Skin epidermis (tissue), 12 donors: ENCODE measurements at regions not wholly inside any gene's neighbourhood (a gene's known extent, or its start where the extent isn't known, plus 50 kb on each side); places are given as distances from the start of the nearest gene placed in this dataset.
A peak's percentile ranks its signal among the peaks of the same experiment; 100 is the strongest.
"Not testable (repeated sequence)": the region's sequence is repeated elsewhere in the genome, so short reads cannot be mapped to it uniquely, and the experiment has no call there.

Source experiments
- H3K27ac ChIP-seq, 21 experiments: fragments of 200-600 bp; sonication (generic) in 11 of 21; one replicate each; pipeline ENCODE4 v1.5.0; 2020; ENCODE audit warnings: mild to moderate bottlenecking in 3 of 21, inconsistent platforms in 2 of 21, moderate library complexity in 2 of 21
- H3K4me3 ChIP-seq, 7 experiments: fragments of 200-600 bp; sonication (generic) in 2 of 7; one replicate each; pipeline ENCODE4 v1.5.0; 2020; ENCODE audit warnings: inconsistent platforms in 2 of 7, mild to moderate bottlenecking in 2 of 7, moderate library complexity in 1 of 7

- H3K4me3 ChIP-seq = no peak overlapping the region
- H3K27ac ChIP-seq = no peak overlapping the region
Measured at GRCh38 chr2:71928734-71929481, 218.8 kb downstream of the CYP26B1 start.

- Histone ChIP-seq H3K4me3 (no peak overlapping the region), H3K27ac (no peak overlapping the region)
Measured at GRCh38 chr2:71927757-71928715, 219.6 kb downstream of the CYP26B1 start.

GRCh38 chr2:71926876-71927756, 220.5 kb downstream of the CYP26B1 start:
- Histone ChIP-seq H3K4me3 (no peak overlapping the region), H3K27ac (no peak overlapping the region)

- no peak overlapping the region for H3K4me3 ChIP-seq
- no peak overlapping the region for H3K27ac ChIP-seq
Measured at GRCh38 chr2:71926089-71926447, 221.6 kb downstream of the CYP26B1 start.

GRCh38 chr2:71925268-71926088, 222.2 kb downstream of the CYP26B1 start:
- no peak overlapping the region for H3K4me3 ChIP-seq

GRCh38 chr2:71923887-71924533, 223.7 kb downstream of the CYP26B1 start:
- H3K27ac ChIP-seq = no peak overlapping the region

More at GRCh38 chr2:71925268-71926088, 222.2 kb downstream of the CYP26B1 start:
- H3K27ac ChIP-seq = no peak overlapping the region

GRCh38 chr2:71923143-71923525, 224.5 kb downstream of the CYP26B1 start:
- Histone ChIP-seq H3K27ac (peak overlapping the region in 3 of 21 experiments; percentile 6 to 55 (median 30)), H3K4me3 (no peak overlapping the region)

More at GRCh38 chr2:71923887-71924533, 223.7 kb downstream of the CYP26B1 start:
- no peak overlapping the region for H3K4me3 ChIP-seq

GRCh38 chr2:71922499-71923142, 225.0 kb downstream of the CYP26B1 start:
- no peak overlapping the region for H3K4me3 ChIP-seq

GRCh38 chr2:71922091-71922490, 225.6 kb downstream of the CYP26B1 start:
- peak overlapping the region in 4 of 21 experiments; percentile 34 to 59 (median 46) for H3K27ac ChIP-seq

More at GRCh38 chr2:71922499-71923142, 225.0 kb downstream of the CYP26B1 start:
- peak overlapping the region in 6 of 21 experiments; percentile 18 to 59 (median 38) for H3K27ac ChIP-seq

GRCh38 chr2:71920819-71921218, 226.8 kb downstream of the CYP26B1 start:
- not testable (repeated sequence) for H3K4me3 ChIP-seq, H3K27ac ChIP-seq

More at GRCh38 chr2:71922091-71922490, 225.6 kb downstream of the CYP26B1 start:
- no peak overlapping the region for H3K4me3 ChIP-seq

GRCh38 chr2:71919708-71920107, 228.0 kb downstream of the CYP26B1 start:
- Histone ChIP-seq H3K4me3 (no peak overlapping the region), H3K27ac (no peak overlapping the region)

- Histone ChIP-seq H3K4me3 (no peak overlapping the region), H3K27ac (no peak overlapping the region)
Measured at GRCh38 chr2:71910277-71910676, 237.4 kb downstream of the CYP26B1 start.

GRCh38 chr2:71908798-71909197, 238.9 kb downstream of the CYP26B1 start:
- Histone ChIP-seq H3K27ac (no peak overlapping the region), H3K4me3 (no peak overlapping the region)

- H3K4me3 ChIP-seq = no peak overlapping the region
- no peak overlapping the region for H3K27ac ChIP-seq
Measured at GRCh38 chr2:71907503-71907902, 240.2 kb downstream of the CYP26B1 start.

GRCh38 chr2:71906357-71906973, 241.2 kb downstream of the CYP26B1 start:
- Histone ChIP-seq H3K27ac (no peak overlapping the region), H3K4me3 (no peak overlapping the region)

GRCh38 chr2:71905205-71905604, 242.5 kb downstream of the CYP26B1 start:
- no peak overlapping the region for H3K4me3 ChIP-seq
- no peak overlapping the region for H3K27ac ChIP-seq

GRCh38 chr2:71903841-71904240, 243.8 kb downstream of the CYP26B1 start:
- no peak overlapping the region for H3K4me3 ChIP-seq
- no peak overlapping the region for H3K27ac ChIP-seq
